Lung (tissue), 11 donors: ENCODE measurements at regions not wholly inside any gene's neighbourhood (a gene's known extent, or its start where the extent isn't known, plus 50 kb on each side); places are given as distances from the start of the nearest gene placed in this dataset.

Experiments
- ATAC-seq: fragments of 200-7000 bp; cut with Tn5 transposase; one replicate; pipeline ENCODE4 v1.9.1; 2020; ENCODE audit warnings: moderate number of reproducible peaks; ENCODE audit not compliant: insufficient read depth, low FRiP score
- DNase-seq, 3 donors: peaks; one replicate each; pipeline ENCODE4 v3.0.0-alpha.2; 2013 to 2017
- H3K27ac ChIP-seq, 2 donors: one replicate each; pipeline ENCODE4 v1.5.1; 2013; ENCODE audit warnings: mild to moderate bottlenecking in 2 of 2, moderate library complexity in 2 of 2, control low read depth in 1 of 2, inconsistent platforms in 1 of 2, low read depth in 1 of 2, low read length in 1 of 2
- H3K27me3 ChIP-seq, 3 donors: one replicate each; pipeline ENCODE4 v1.5.1; 2013; ENCODE audit warnings: low read length in 2 of 3; ENCODE audit not compliant: control insufficient read depth in 3 of 3, insufficient read depth in 3 of 3
- H3K36me3 ChIP-seq, 4 donors: one replicate each; pipeline ENCODE4 v1.5.1; 2013; ENCODE audit warnings: low read length in 4 of 4, mild to moderate bottlenecking in 1 of 4, moderate library complexity in 1 of 4; ENCODE audit not compliant: control insufficient read depth in 4 of 4, insufficient read depth in 4 of 4
- H3K4me1 ChIP-seq, 5 donors: one replicate each; pipeline ENCODE4 v1.5.1; 2013; ENCODE audit warnings: low read length in 5 of 5, mild to moderate bottlenecking in 2 of 5, moderate library complexity in 1 of 5; ENCODE audit not compliant: control insufficient read depth in 5 of 5, insufficient read depth in 5 of 5
- H3K4me3 ChIP-seq: one replicate; pipeline ENCODE4 v1.5.1; 2013; ENCODE audit warnings: mild to moderate bottlenecking, control low read depth, moderate library complexity
- H3K9ac ChIP-seq, 2 donors: one replicate each; pipeline ENCODE4 v1.5.1; 2013; ENCODE audit warnings: low read length in 2 of 2, control low read depth in 1 of 2; ENCODE audit not compliant: insufficient read depth in 1 of 2
- H3K9me3 ChIP-seq, 4 donors: one replicate each; pipeline ENCODE4 v1.5.1; 2013; ENCODE audit warnings: low read length in 3 of 4, mild to moderate bottlenecking in 1 of 4, moderate library complexity in 1 of 4; ENCODE audit not compliant: control insufficient read depth in 4 of 4, insufficient read depth in 3 of 4
- CTCF ChIP-seq: IDR thresholded peaks from 2 replicates; pipeline ENCODE4 v1.5.1; 2012; ENCODE audit warnings: mild to moderate bottlenecking; ENCODE audit errors: control extremely low read depth, extremely low read depth
- WGBS, 2 donors: extraction: QIAGEN DNeasy Blood & Tissue Kit; methylation state at CpG; one replicate each; pipeline ENCODE4 v1.1.7; 2013; 5-methylcytosine and 5-hydroxymethylcytosine counted together
- donor health status: control.
- donor health status: control.
- donor health status: Bipolar disorder and iron deficiency.
- donor health status: healthy.
- donor health status: DM: yes; HTN: yes; CAD: no.

DNA sequence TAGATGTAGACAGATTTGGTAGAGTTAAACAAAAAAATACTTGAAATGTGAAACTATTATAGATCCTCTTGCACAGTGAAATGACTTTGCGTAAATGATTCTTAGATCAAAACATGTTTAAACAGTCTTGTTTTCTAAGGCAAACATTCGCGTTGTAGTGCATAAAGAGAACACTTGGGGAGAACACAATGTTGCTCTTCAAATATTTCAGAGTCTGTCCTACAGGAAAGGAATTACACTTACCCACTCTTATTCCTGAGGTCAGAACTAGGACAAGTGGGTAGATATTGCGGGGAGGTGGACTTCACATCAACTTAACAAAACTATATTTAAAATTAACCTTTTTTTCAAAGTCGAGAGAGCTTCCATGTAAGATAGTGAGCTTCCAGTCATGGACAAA lies 183.5 kb upstream of the PCSK2 start:
- 66 to 84% methylated on average over 5 of the region's 5 CpGs for WGBS, 2 donors
- Histone ChIP-seq H3K27ac (no peak overlapping the region), H3K27me3 (peaks cover 0 to 2% (median 0%) of the 10 kb centered on the region in 3 donors), H3K9me3 (peaks cover 0 to 2% (median 0%) of the 10 kb centered on the region in 4 donors), H3K36me3 (no peaks in the 10 kb centered on the region), H3K4me3 (no peak overlapping the region), H3K9ac (no peak overlapping the region), H3K4me1 (no peaks in the 10 kb centered on the region)
- TF ChIP-seq CTCF: no peak
- ATAC-seq: peak; percentile 72
- DNase-seq: peak in 2 of 3 donors; percentile 15 to 16

- H3K27me3 ChIP-seq: peaks cover 0 to 2% (median 0%) of the 10 kb centered on the region in 3 donors
- ATAC-seq (no peak), DNase-seq (no peak)
- H3K4me3 ChIP-seq: no peak overlapping the region
- H3K4me1 ChIP-seq: no peaks in the 10 kb centered on the region
- H3K9ac ChIP-seq: no peak overlapping the region
- no peak for TF ChIP-seq CTCF
- peaks cover 0 to 2% (median 0%) of the 10 kb centered on the region in 4 donors for H3K9me3 ChIP-seq
- no peak overlapping the region for H3K27ac ChIP-seq
- 63 to 67% methylated on average over 3 of the region's 3 CpGs for WGBS, 2 donors
- H3K36me3 ChIP-seq: no peaks in the 10 kb centered on the region
These were observed 181.9 kb upstream of the PCSK2 start for GRCh38 chr20:17044891-17045290.

DNA sequence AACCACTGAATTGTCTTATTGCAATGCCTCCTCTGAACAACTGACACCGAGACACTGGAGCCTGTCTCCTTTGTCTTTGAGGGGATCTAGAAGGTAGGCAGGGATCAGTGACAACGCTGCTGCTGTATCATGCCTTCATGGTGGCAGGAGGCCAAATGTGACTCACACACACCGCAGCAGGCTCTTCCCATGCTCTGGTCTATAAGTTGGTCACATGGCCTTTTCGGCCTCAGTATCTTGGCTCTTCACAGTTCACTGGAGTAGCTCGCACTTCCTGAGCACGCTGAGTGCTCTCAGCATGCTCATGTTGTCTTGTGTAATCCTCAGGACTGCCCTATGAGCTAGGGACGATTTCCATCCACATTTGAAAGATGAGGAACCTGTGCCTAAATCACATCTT lies 167.4 kb upstream of the PCSK2 start:
- no peak for TF ChIP-seq CTCF
- Histone ChIP-seq H3K4me1 (no peaks in the 10 kb centered on the region), H3K4me3 (no peak overlapping the region), H3K36me3 (no peaks in the 10 kb centered on the region), H3K27me3 (no peaks in the 10 kb centered on the region), H3K27ac (no peak overlapping the region), H3K9me3 (peaks cover 0 to 20% (median 5%) of the 10 kb centered on the region in 4 donors), H3K9ac (no peak overlapping the region)
- no peak for ATAC-seq
- no peak for DNase-seq
- 60 to 84% methylated on average over 7 of the region's 7 CpGs for WGBS, 2 donors

DNA sequence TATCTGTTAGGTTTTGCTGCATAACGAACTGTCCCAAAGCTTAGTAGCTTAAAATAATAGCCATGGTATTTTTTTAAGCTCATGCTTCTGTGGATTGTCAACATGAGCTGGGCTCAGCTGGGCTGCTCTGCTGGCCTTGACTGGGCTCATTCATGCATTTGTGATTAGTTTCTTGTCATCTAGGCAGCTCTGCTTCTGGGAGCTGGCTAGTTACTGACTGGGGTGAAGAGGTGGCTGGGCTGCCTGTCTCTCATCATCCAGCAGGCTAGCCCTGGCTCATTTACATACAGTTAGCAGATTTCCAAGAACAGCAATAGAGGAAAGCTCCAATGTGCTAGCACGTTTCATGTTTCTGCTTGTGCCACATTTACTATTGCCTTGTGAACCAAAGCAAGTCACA lies 165.1 kb upstream of the PCSK2 start:
- H3K36me3 ChIP-seq: no peaks in the 10 kb centered on the region
- H3K4me3 ChIP-seq: no peak overlapping the region
- 66 to 80% methylated on average over 2 of the region's 2 CpGs for WGBS, 2 donors
- TF ChIP-seq CTCF: no peak
- ATAC-seq (no peak), DNase-seq (no peak)
- H3K9me3 ChIP-seq: peaks cover 0 to 14% (median 5%) of the 10 kb centered on the region in 4 donors
- no peaks in the 10 kb centered on the region for H3K4me1 ChIP-seq
- no peak overlapping the region for H3K27ac ChIP-seq
- H3K27me3 ChIP-seq: no peaks in the 10 kb centered on the region
- H3K9ac ChIP-seq: no peak overlapping the region
